ENCODE measurements at regions not wholly inside any gene's neighbourhood (a gene's known extent, or its start where the extent isn't known, plus 50 kb on each side); places are given as distances from the start of the nearest gene placed in this dataset.

DNA sequence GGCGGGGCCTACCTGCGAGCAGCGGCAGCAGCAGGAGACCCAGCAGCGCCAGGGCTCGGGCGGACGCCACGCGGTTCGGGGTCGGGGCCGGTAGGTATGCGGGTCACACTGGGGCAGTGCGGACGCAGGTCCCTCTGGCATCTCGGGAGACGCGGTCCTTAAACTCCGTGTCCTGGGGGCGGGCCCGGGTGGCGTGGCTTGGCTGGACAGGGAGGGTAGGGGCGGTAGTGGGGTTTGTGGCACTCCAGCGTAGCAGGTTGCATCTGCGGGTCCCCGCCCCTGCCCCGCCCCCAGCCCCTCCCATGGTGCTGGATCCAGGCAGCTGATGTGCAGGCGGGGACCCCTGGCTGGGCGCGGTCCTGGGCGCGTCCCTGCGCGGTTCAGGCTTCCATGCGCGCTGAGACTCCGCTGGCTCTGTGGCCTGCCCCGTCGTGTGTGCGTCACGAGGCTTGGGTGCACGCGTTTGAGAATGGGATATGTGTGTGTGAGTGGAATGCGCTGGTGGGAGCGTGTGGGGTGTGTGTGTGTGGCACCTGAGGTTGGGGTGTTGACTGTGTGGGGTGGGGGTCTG is 96.1 kb downstream of the WTIP start:
- no peak overlapping the region for H3K27ac ChIP-seq
- ATAC-seq (no peak), DNase-seq (peak in 1 of 3 donors; percentile 45)
- 26% methylated on average over 19 of the region's 45 CpGs for WGBS (ENCODE audit: insufficient coverage, low coverage, low lambda C conversion rate, missing lambda C conversion rate)
- intact Hi-C loops (cut with DNase I) = no loop called here
- no peaks in the 10 kb centered on the region for H3K27me3 ChIP-seq
- H3K9me3 ChIP-seq = no peaks in the 10 kb centered on the region
- no peak for TF ChIP-seq CTCF (IDR thresholded peaks at IDR 0.05)
- TF ChIP-seq POLR2A (IDR thresholded peaks at IDR 0.05) = no peak
- no peak overlapping the region for H3K4me3 ChIP-seq
- no peaks in the 10 kb centered on the region for H3K36me3 ChIP-seq
- H3K4me1 ChIP-seq = no peaks in the 10 kb centered on the region

- intact Hi-C loops (cut with DNase I) = no loop called here
- ATAC-seq (no peak), DNase-seq (no peak)
- no peak overlapping the region for H3K4me3 ChIP-seq
- no peaks in the 10 kb centered on the region for H3K27me3 ChIP-seq
- H3K36me3 ChIP-seq = no peaks in the 10 kb centered on the region
- 60% methylated on average over 2 of the region's 16 CpGs for WGBS (ENCODE audit: insufficient coverage, low coverage, low lambda C conversion rate, missing lambda C conversion rate)
- no peaks in the 10 kb centered on the region for H3K9me3 ChIP-seq
- H3K27ac ChIP-seq = no peak overlapping the region
- TF ChIP-seq POLR2A (IDR thresholded peaks at IDR 0.05) = no peak
- TF ChIP-seq CTCF (IDR thresholded peaks at IDR 0.05) = no peak
- no peaks in the 10 kb centered on the region for H3K4me1 ChIP-seq
These were observed 95.5 kb downstream of the WTIP start for GRCh38 chr19:34577056-34577455.

GRCh38 chr19:34576292-34576691 is 94.7 kb downstream of the WTIP start:
- Histone ChIP-seq H3K4me3 (no peak overlapping the region), H3K36me3 (no peaks in the 10 kb centered on the region), H3K27ac (no peak overlapping the region), H3K27me3 (no peaks in the 10 kb centered on the region), H3K9me3 (no peaks in the 10 kb centered on the region), H3K4me1 (no peaks in the 10 kb centered on the region)
- TF ChIP-seq POLR2A (IDR thresholded peaks at IDR 0.05) = no peak
- no peak for TF ChIP-seq CTCF (IDR thresholded peaks at IDR 0.05)
- no peak for ATAC-seq
- no peak for DNase-seq
- WGBS (ENCODE audit: insufficient coverage, low coverage, low lambda C conversion rate, missing lambda C conversion rate) = 83% methylated on average over 3 of the region's 5 CpGs
- intact Hi-C loops (cut with DNase I) = no loop called here

DNA sequence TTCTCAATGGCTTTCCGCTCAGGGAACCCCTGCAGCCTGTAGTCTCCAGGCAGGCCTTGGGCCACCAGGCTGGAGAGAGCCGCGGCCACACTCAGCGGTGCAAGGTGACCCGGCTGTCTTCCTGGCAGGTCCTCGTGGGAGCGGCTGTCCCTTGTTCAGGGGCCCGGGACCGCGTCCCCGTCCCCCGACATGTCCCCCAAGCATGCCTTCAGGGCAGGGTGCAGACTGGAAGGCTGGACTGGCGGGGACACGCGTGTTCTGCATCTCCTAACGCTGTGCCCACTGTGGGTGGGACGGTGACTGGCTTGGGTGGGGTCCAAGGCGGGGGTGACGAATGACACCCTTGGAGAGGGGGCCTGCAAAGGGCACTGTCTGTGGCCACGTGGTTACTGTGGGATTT is 93.6 kb downstream of the WTIP start:
- Histone ChIP-seq H3K4me3 (no peak overlapping the region), H3K27ac (no peak overlapping the region), H3K27me3 (no peaks in the 10 kb centered on the region), H3K36me3 (no peaks in the 10 kb centered on the region), H3K4me1 (no peaks in the 10 kb centered on the region), H3K9me3 (peaks cover 0 to 3% (median 0%) of the 10 kb centered on the region in 4 donors)
- no peak for ATAC-seq
- peak in 1 of 3 donors; percentile 42 for DNase-seq
- TF ChIP-seq CTCF (IDR thresholded peaks at IDR 0.05) (no peak), POLR2A (IDR thresholded peaks at IDR 0.05) (no peak)
- intact Hi-C loops (cut with DNase I) = no loop called here
- WGBS (ENCODE audit: insufficient coverage, low coverage, low lambda C conversion rate, missing lambda C conversion rate) = 100% methylated on average over 4 of the region's 20 CpGs

GRCh38 chr19:34574704-34575103 is 93.1 kb downstream of the WTIP start:
- H3K27ac ChIP-seq = no peak overlapping the region
- DNase-seq (no peak), ATAC-seq (no peak)
- intact Hi-C loops (cut with DNase I) = no loop called here
- no peaks in the 10 kb centered on the region for H3K4me1 ChIP-seq
- H3K27me3 ChIP-seq = no peaks in the 10 kb centered on the region
- H3K9me3 ChIP-seq = peaks cover 0 to 4% (median 0%) of the 10 kb centered on the region in 4 donors
- H3K4me3 ChIP-seq = no peak overlapping the region
- TF ChIP-seq CTCF (IDR thresholded peaks at IDR 0.05) = no peak
- no peak for TF ChIP-seq POLR2A (IDR thresholded peaks at IDR 0.05)
- no peaks in the 10 kb centered on the region for H3K36me3 ChIP-seq
- WGBS (ENCODE audit: insufficient coverage, low coverage, low lambda C conversion rate, missing lambda C conversion rate) = 91% methylated on average over 2 of the region's 3 CpGs

Measured in right lobe of liver (tissue), 6 donors.